K562 (cell line): ENCODE measurements at regions not wholly inside any gene's neighbourhood (a gene's known extent, or its start where the extent isn't known, plus 50 kb on each side); places are given as distances from the start of the nearest gene placed in this dataset.

Experiments used
- ATAC-seq: fragments of 200-7000 bp; cut with Tn5 transposase; 3 replicates; pipeline ENCODE4 v1.9.1; 2020; ENCODE audit warnings: moderate library complexity
- BruUV-seq: library from RNA; stranded (reverse); fragments of 400-500 nt; replicated peaks from 2 replicates; lab custom pipeline; 2021; lab: Mats Ljungman, UMichigan
- CTCF ChIA-PET: fragments of 300-600 bp; formaldehyde crosslinking; extraction: SDS; loops from one replicate; lab custom pipeline; 2021; ENCODE audit warnings: low intra/inter-chr PET ratio; lab: Yijun Ruan, JAX
- POLR2A ChIA-PET: fragments of 300-600, 350-650 bp; sonication (Branson Sonifier 250); formaldehyde crosslinking; extraction: SDS; loops from one replicate; lab custom pipeline; 2021; ENCODE audit warnings: antibody characterized with exemption, inconsistent platforms; lab: Yijun Ruan, JAX
- DNase-seq, 4 experiments: peaks; one replicate each; pipeline versions ENCODE4 v3.0.0 to v3.0.0-alpha.2; 2011 to 2018; ENCODE audit warnings: low spot score in 3 of 4, mixed read lengths in 3 of 4; ENCODE audit errors: extremely low read depth in 1 of 4
- FAIRE-seq: peaks from 2 replicates; lab custom pipeline; 2011; peaks lifted over from hg19 to GRCh38; lab: Jason Lieb, UNC
- H2AFZ ChIP-seq: 2 replicates; pipeline ENCODE4 v1.6.0; 2011; ENCODE audit warnings: low read depth, low read length, control low read depth, inconsistent platforms
- H3K27ac ChIP-seq: fragments of 200-600 bp; 3 replicates; pipeline ENCODE4 v1.8.0; 2011; ENCODE audit warnings: low read depth, mild to moderate bottlenecking, control low read depth, inconsistent platforms, low read length, moderate library complexity, mixed read lengths; ENCODE audit errors: extremely low read depth
- H3K27me3 ChIP-seq, 2 experiments: fragments of 300-600 bp in 1 of 2; 2 replicates in 1 of 2; 3 replicates in 1 of 2; pipeline versions ENCODE4 v1.6.0 to v1.8.0; 2011; ENCODE audit warnings: inconsistent platforms in 2 of 2, low read length in 2 of 2, mild to moderate bottlenecking in 1 of 2, mixed read lengths in 1 of 2, moderate library complexity in 1 of 2; ENCODE audit not compliant: control insufficient read depth in 2 of 2, insufficient read depth in 2 of 2
- H3K36me3 ChIP-seq: fragments of 300-600 bp; 3 replicates; pipeline ENCODE4 v1.8.0; 2011; ENCODE audit warnings: mild to moderate bottlenecking, low read length, inconsistent platforms; ENCODE audit not compliant: control insufficient read depth, insufficient read depth
- H3K4me1 ChIP-seq, 2 experiments: fragments of 200-600 bp in 1 of 2; replicated peaks in 1 of 2; 2 replicates in 1 of 2; 3 replicates in 1 of 2; pipeline versions ENCODE4 v1.5.1 to v1.8.0; 2011; ENCODE audit warnings: inconsistent platforms in 2 of 2, low read length in 2 of 2, mild to moderate bottlenecking in 1 of 2, mixed read lengths in 1 of 2, moderate library complexity in 1 of 2; ENCODE audit not compliant: control insufficient read depth in 2 of 2, insufficient read depth in 2 of 2
- H3K4me2 ChIP-seq: 2 replicates; pipeline ENCODE4 v1.6.1; 2011; ENCODE audit warnings: low read length, control low read depth, inconsistent platforms, mixed read lengths; ENCODE audit not compliant: insufficient read depth
- H3K4me3 ChIP-seq: fragments of 200-600 bp; sonication (generic), shearing (Covaris generic); 2 replicates; pipeline ENCODE4 v1.5.1; 2016; ENCODE audit warnings: control low read depth, inconsistent platforms
- H3K79me2 ChIP-seq: fragments of 200-600 bp; 3 replicates; pipeline ENCODE4 v1.8.0; 2011; ENCODE audit warnings: low read length, inconsistent platforms; ENCODE audit not compliant: control insufficient read depth, insufficient read depth
- H3K9ac ChIP-seq, 2 experiments: 2 replicates each; pipeline versions ENCODE4 v1.6.0 to v1.6.1; 2011; ENCODE audit warnings: low read depth in 2 of 2, low read length in 2 of 2, control low read depth in 1 of 2, inconsistent platforms in 1 of 2, mild to moderate bottlenecking in 1 of 2, mixed read lengths in 1 of 2; ENCODE audit not compliant: insufficient read depth in 1 of 2
- H3K9me1 ChIP-seq: one replicate; pipeline ENCODE4 v1.6.0; 2011; ENCODE audit warnings: inconsistent platforms, mild to moderate bottlenecking, low read length, moderate library complexity; ENCODE audit not compliant: control insufficient read depth, insufficient read depth
- H3K9me3 ChIP-seq: replicated peaks from 2 replicates; pipeline ENCODE4 v1.5.1; 2011; ENCODE audit warnings: low read depth, low read length, inconsistent platforms; ENCODE audit not compliant: control insufficient read depth, insufficient read depth
- H4K20me1 ChIP-seq: replicated peaks from 2 replicates; pipeline ENCODE4 v1.6.1; 2011; ENCODE audit warnings: low read length, inconsistent platforms, mixed read lengths; ENCODE audit not compliant: control insufficient read depth, insufficient read depth
- FOXM1 ChIP-seq, 2 experiments: fragments of 450-650 bp in 1 of 2; sonication (generic) in 1 of 2; formaldehyde crosslinking in 1 of 2; IDR thresholded peaks; 2 replicates each; pipeline versions ENCODE4 v1.6.1 to v1.9.0; 2017 to 2022; ENCODE audit warnings: low read depth in 2 of 2, mild to moderate bottlenecking in 2 of 2, missing genetic modification reagents in 1 of 2, moderate library complexity in 1 of 2
- HDGF ChIP-seq: fragments of 450-650 bp; IDR thresholded peaks from 2 replicates; pipeline ENCODE4 v1.6.1; 2016
- KDM1A ChIP-seq, 2 experiments: fragments of 450-650 bp; IDR thresholded peaks; 2 replicates each; pipeline ENCODE4 v1.6.1; 2016; ENCODE audit warnings: mild to moderate bottlenecking in 2 of 2
- NFXL1 ChIP-seq: fragments of 450-650 bp; formaldehyde crosslinking; IDR thresholded peaks from 2 replicates; pipeline ENCODE4 v1.4.0; 2021; ENCODE audit warnings: mild to moderate bottlenecking
- PHB ChIP-seq: fragments of 250-450 bp; sonication (Bioruptor Pico); IDR thresholded peaks from 2 replicates; pipeline ENCODE4 v1.5.0; 2021
- PYGO2 ChIP-seq: fragments of 450-650 bp; IDR thresholded peaks from 2 replicates; pipeline ENCODE4 v1.6.1; 2016; ENCODE audit warnings: mild to moderate bottlenecking, missing genetic modification characterization, moderate library complexity, missing compliant biosample characterization
- RBFOX2 ChIP-seq: fragments of 200-400 bp; formaldehyde crosslinking; IDR thresholded peaks from 2 replicates; pipeline ENCODE4 v1.6.1; 2017; ENCODE audit warnings: low read depth, mild to moderate bottlenecking, low read length, moderate library complexity
- SMC3 ChIP-seq: conservative IDR thresholded peaks from 2 replicates; pipeline ENCODE4 v1.6.1; 2011; ENCODE audit warnings: low read depth, low read length, improper control_type of control experiment; ENCODE audit not compliant: insufficient read depth
- TARDBP ChIP-seq: fragments of 450-650 bp; IDR thresholded peaks from 2 replicates; pipeline ENCODE4 v1.6.1; 2016
- TCFL5 ChIP-seq: fragments of 250-450 bp; sonication (Bioruptor Pico); conservative IDR thresholded peaks from 2 replicates; pipeline ENCODE4 v1.6.1; 2021; ENCODE audit warnings: mild to moderate bottlenecking, moderate library complexity, matching md5 sums
- WGBS: fragments of 100-300 bp; shearing (Covaris generic); methylation state at CpG from one replicate; pipeline ENCODE4 v1.1.6; 2016; ENCODE audit warnings: low coverage, mixed read lengths; ENCODE audit not compliant: insufficient coverage; ENCODE audit errors: missing lambda C conversion rate; 5-methylcytosine and 5-hydroxymethylcytosine counted together
- in situ Hi-C: fragments of 300-500 bp; cut with MboI; formaldehyde crosslinking; loops from 4 replicates; pipeline ENCODE4 v1.15.0; 2018; ENCODE audit warnings: inconsistent platforms, mixed read lengths
- intact Hi-C: fragments of 100-400 bp; cut with micrococcal nuclease; formaldehyde crosslinking; loops from 2 replicates; pipeline ENCODE4 v1.14.2; 2022
- TF ChIP-seq, protein P1 (sequence below): fragments of 150-350 bp; conservative IDR thresholded peaks from 2 replicates; pipeline ENCODE4 v1.6.1; 2014; ENCODE audit warnings: low read length

DNA sequence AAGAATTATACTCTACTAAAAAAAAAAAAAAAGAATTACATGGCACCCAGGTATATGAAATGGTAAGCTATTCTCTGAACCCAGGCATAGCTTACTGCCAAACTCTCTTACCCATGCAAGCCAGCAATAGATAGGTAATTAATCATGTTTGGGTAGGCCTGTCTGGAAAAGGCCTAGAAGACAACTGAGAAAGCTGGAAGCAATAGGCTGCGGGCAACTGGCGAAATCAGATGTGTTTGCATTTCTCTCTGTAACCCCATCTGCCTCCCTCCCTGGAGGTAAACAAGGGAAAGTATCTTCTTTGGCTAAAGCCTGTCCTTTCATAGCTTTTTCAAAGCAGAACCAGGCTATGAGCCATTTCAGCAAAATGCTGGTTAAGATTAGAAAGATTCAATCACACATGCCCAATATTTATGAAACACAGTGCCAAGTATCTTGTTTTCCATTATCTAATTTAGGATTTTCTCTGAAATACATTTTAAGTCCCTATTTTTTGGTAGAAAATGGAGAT lies 934.8 kb upstream of the DDX18 start (continued):
- no peak for TF ChIP-seq TCFL5 (CRISPR knock-in tag)
- TF ChIP-seq KDM1A (IDR thresholded peaks at IDR 0.05): no peak
- TF ChIP-seq FOXM1 (IDR thresholded peaks at IDR 0.05; ENCODE audit: low read depth): no peak
- TF ChIP-seq FOXM1 (CRISPR knock-in tag; IDR thresholded peaks at IDR 0.05; ENCODE audit: low read depth): no peak
- TF ChIP-seq TARDBP: no peak
- no peak for TF ChIP-seq PYGO2 (tag)

DNA sequence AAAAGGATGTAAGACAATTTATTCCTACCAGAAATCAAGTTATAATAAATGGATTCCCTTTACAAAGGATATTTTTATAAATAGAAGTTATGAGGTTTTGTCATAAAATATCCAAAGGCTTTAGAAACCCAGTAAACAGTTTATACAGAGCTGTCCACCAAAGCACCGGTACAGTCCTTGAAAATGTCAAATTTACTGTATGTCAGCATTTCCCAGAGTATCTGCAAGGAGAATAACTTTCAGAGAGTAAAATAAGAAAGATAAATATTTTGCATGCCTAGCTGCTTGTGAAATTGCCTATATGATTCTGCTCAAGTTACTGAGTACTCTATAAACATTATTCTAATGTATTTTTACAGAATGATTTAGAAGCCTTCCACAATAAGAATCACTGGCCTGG lies 923.3 kb upstream of the DDX18 start:
- no peaks in the 10 kb centered on the region for H3K4me1 ChIP-seq
- intact Hi-C loops: no loop called here
- no peak for DNase-seq

More for the DNA sequence above, 923.3 kb upstream of the DDX18 start:
- no peak for FAIRE-seq
- Histone ChIP-seq H3K4me2 (no peak overlapping the region), H3K36me3 (no peaks in the 10 kb centered on the region)
- no peak for TF ChIP-seq PHB
- no peak for TF ChIP-seq HDGF
- no peak for TF ChIP-seq RBFOX2
- TF ChIP-seq, protein P1, sequence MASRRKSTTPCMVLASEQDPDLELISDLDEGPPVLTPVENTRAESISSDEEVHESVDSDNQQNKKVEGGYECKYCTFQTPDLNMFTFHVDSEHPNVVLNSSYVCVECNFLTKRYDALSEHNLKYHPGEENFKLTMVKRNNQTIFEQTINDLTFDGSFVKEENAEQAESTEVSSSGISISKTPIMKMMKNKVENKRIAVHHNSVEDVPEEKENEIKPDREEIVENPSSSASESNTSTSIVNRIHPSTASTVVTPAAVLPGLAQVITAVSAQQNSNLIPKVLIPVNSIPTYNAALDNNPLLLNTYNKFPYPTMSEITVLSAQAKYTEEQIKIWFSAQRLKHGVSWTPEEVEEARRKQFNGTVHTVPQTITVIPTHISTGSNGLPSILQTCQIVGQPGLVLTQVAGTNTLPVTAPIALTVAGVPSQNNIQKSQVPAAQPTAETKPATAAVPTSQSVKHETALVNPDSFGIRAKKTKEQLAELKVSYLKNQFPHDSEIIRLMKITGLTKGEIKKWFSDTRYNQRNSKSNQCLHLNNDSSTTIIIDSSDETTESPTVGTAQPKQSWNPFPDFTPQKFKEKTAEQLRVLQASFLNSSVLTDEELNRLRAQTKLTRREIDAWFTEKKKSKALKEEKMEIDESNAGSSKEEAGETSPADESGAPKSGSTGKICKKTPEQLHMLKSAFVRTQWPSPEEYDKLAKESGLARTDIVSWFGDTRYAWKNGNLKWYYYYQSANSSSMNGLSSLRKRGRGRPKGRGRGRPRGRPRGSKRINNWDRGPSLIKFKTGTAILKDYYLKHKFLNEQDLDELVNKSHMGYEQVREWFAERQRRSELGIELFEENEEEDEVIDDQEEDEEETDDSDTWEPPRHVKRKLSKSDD: no peak
- no peak for TF ChIP-seq NFXL1 (CRISPR knock-in tag)
- no peak for TF ChIP-seq SMC3
- TF ChIP-seq, all 486 proteins: peak for 0
- no peaks in the 10 kb centered on the region for H3K79me2 ChIP-seq
- BruUV-seq: no TSS peak
- no peaks in the 10 kb centered on the region for H3K9me3 ChIP-seq
- 0% methylated on average over 1 of the region's 1 CpG for WGBS
- no peaks in the 10 kb centered on the region for H3K27me3 ChIP-seq
- H4K20me1 ChIP-seq: no peaks in the 10 kb centered on the region
- in situ Hi-C loops: no loop called here
- H2AFZ ChIP-seq: no peak overlapping the region
- no peaks in the 10 kb centered on the region for H3K9me1 ChIP-seq
- H3K4me3 ChIP-seq: no peak overlapping the region
- ATAC-seq: no peak
- H3K9ac ChIP-seq: no peak overlapping the region
- ChIA-PET CTCF (no interaction called here), POLR2A (no interaction called here)
- H3K27ac ChIP-seq: no peak overlapping the region
